ENCODE measurements at regions not wholly inside any gene's neighbourhood (a gene's known extent, or its start where the extent isn't known, plus 50 kb on each side); places are given as distances from the start of the nearest gene placed in this dataset.

DNA sequence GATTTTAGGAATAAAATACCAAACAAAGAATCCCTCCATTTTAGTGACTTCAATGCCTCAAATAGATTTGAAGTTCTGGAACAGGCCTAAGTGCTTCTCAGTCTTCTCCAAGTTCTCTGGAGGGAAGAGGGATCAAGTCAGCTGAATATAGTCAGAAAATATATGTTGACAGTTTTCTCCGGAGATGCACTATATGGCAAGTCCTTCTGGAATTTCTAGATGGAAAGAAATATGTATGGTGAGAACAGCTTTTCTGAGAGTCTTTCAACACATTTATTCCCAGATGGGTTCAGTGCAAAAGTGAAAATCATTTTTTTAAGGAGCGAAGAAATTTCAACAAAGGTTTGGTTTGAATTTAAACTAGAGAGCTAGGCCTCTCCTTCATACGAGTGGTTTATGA is 317.4 kb upstream of the SLC30A5 start (continued):
- TF ChIP-seq, protein P1, sequence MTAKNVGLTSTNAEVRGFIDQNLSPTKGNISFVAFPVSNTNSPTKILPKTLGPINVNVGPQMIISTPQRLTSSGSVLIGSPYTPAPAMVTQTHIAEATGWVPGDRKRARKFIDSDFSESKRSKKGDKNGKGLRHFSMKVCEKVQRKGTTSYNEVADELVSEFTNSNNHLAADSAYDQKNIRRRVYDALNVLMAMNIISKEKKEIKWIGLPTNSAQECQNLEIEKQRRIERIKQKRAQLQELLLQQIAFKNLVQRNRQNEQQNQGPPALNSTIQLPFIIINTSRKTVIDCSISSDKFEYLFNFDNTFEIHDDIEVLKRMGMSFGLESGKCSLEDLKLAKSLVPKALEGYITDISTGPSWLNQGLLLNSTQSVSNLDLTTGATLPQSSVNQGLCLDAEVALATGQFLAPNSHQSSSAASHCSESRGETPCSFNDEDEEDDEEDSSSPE (CRISPR knock-in tag; IDR thresholded peaks at IDR 0.05) = no peak
- TF ChIP-seq ZNF3 (CRISPR knock-in tag; IDR thresholded peaks at IDR 0.05) (no peak), TP53 (CRISPR knock-in tag; conservative IDR thresholded peaks at IDR 0.05) (no peak), TEAD3 (CRISPR knock-in tag; optimal IDR thresholded peaks at IDR 0.05; ENCODE audit: borderline replicate concordance) (no peak), SRF (IDR thresholded peaks at IDR 0.05; ENCODE audit: low read depth, low read length) (no peak), NFE2L1 (CRISPR knock-in tag; IDR thresholded peaks at IDR 0.05; ENCODE audit: borderline replicate concordance) (no peak), ZNF33A (CRISPR knock-in tag; IDR thresholded peaks at IDR 0.05; ENCODE audit: borderline replicate concordance) (no peak)

DNA sequence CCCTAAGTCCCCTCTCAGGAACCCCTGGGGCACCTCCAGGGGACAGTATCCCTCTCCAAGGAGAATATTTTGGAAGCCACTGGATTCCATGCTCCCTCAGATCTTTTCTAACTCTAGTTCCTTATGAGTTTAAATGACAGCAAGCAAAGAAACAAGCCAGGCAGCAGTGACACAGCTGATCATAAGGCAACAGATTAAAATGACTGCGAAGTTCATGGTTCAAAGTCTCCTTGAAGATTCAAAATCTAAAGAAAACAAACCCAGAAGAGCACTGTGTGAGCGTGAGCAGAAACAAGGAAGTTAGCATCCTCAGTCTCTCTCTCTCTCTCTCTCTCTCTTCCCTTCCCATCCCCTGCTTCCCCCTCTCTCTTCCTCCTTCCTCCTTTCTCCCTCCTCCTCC is 316.7 kb upstream of the SLC30A5 start:
- H3K27ac ChIP-seq (ENCODE audit: extremely low read length, insufficient read depth, low read length) = no peak overlapping the region
- WGBS (ENCODE audit: low lambda C conversion rate) = 2% methylated on average over 2 of the region's 2 CpGs
- ChIA-PET CTCF (ENCODE audit: low intra/inter-chr PET ratio, low total read pairs) (no interaction called here), POLR2A (no interaction called here)
- DNase-seq (ENCODE audit: low spot score) (no peak), ATAC-seq (no peak), FAIRE-seq (no peak)
- H3K4me1 ChIP-seq (ENCODE audit: insufficient read depth, low read length) = no peaks in the 10 kb centered on the region
- TF ChIP-seq, protein P2, sequence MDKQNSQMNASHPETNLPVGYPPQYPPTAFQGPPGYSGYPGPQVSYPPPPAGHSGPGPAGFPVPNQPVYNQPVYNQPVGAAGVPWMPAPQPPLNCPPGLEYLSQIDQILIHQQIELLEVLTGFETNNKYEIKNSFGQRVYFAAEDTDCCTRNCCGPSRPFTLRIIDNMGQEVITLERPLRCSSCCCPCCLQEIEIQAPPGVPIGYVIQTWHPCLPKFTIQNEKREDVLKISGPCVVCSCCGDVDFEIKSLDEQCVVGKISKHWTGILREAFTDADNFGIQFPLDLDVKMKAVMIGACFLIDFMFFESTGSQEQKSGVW (CRISPR knock-in tag; IDR thresholded peaks at IDR 0.05; ENCODE audit: borderline replicate concordance) = no peak
- H3K4me3 ChIP-seq (replicated peaks in 1 of 3; ENCODE audit: insufficient read depth in 1 of 3, low read depth in 2 of 3, low read length in 3 of 3) = no peak overlapping the region
- no peaks in the 10 kb centered on the region for H3K9me3 ChIP-seq (ENCODE audit: low read length)
- H3K79me2 ChIP-seq (ENCODE audit: insufficient read depth, low read length) = no peaks in the 10 kb centered on the region
- no peak overlapping the region for H3K9ac ChIP-seq (ENCODE audit: insufficient read depth, low read depth, low read length)
- BruUV-seq (replicated peaks) = no TSS peak
- intact Hi-C loops (cut with micrococcal nuclease; ENCODE audit: unreplicated experiment) (no loop called here), in situ Hi-C loops (cut with HindIII; ENCODE audit: extremely low pct_ligation_motif_present, low pct_unique_long_range_greater_than_20kb) (no loop called here)
- H2AFZ ChIP-seq (ENCODE audit: low read length) = no peak overlapping the region
- no peaks in the 10 kb centered on the region for H4K20me1 ChIP-seq (ENCODE audit: insufficient read depth, low read length)
- peaks cover 0 to 1% of the 10 kb centered on the region in 2 experiments; a peak in 1 of 5 replicates for H3K27me3 ChIP-seq (ENCODE audit: control insufficient read depth in 1 of 2, insufficient read depth in 2 of 2, low read length in 2 of 2)
- no peaks in the 10 kb centered on the region for H3K36me3 ChIP-seq (replicated peaks in 1 of 2; ENCODE audit: control insufficient read depth in 1 of 2, insufficient read depth in 2 of 2, low read length in 2 of 2)
- no peak overlapping the region for H3K4me2 ChIP-seq (ENCODE audit: low read depth, low read length)

All from HepG2 (cell line).